GM19452 (cell line): ENCODE measurements at regions not wholly inside any gene's neighbourhood (a gene's known extent, or its start where the extent isn't known, plus 50 kb on each side); places are given as distances from the start of the nearest gene placed in this dataset.

Source experiments
- ATAC-seq: cut with Tn5 transposase; IDR thresholded peaks from one replicate; pipeline ENCODE4 v1.9.1; 2021; ENCODE audit not compliant: unreplicated experiment

GRCh38 chr1:54497338-54497737 is 50.7 kb upstream of the ACOT11 start:
- no peak for ATAC-seq

- no peak for ATAC-seq
Measured at GRCh38 chr1:54495954-54496353, 52.1 kb upstream of the ACOT11 start.

GRCh38 chr1:54493608-54494007 is 54.4 kb upstream of the ACOT11 start:
- ATAC-seq: no peak

- no peak for ATAC-seq
Measured at GRCh38 chr1:54490361-54491248, 57.4 kb upstream of the ACOT11 start.

GRCh38 chr1:54489627-54490250 is 58.3 kb upstream of the ACOT11 start:
- no peak for ATAC-seq

GRCh38 chr1:54488779-54489626 is 59.0 kb upstream of the ACOT11 start:
- peak; percentile 70 for ATAC-seq

GRCh38 chr1:54488065-54488750 is 59.8 kb upstream of the ACOT11 start:
- peak; percentile 65 for ATAC-seq

- peak; percentile 6 for ATAC-seq
Measured at GRCh38 chr1:54487571-54488050, 60.4 kb upstream of the ACOT11 start.

- no peak for ATAC-seq
Measured at GRCh38 chr1:54486907-54487306, 61.1 kb upstream of the ACOT11 start.

- ATAC-seq: no peak
Measured at GRCh38 chr1:54485416-54485815, 62.6 kb upstream of the ACOT11 start.

GRCh38 chr1:54483875-54484437 is 64.1 kb upstream of the ACOT11 start:
- ATAC-seq: no peak

GRCh38 chr1:54481201-54481884 is 66.7 kb upstream of the ACOT11 start:
- no peak for ATAC-seq

- ATAC-seq: no peak
Measured at GRCh38 chr1:54480525-54480848, 67.5 kb upstream of the ACOT11 start.

GRCh38 chr1:54479841-54480524 is 68.0 kb upstream of the ACOT11 start:
- ATAC-seq: no peak

GRCh38 chr1:54479251-54479650 is 68.8 kb upstream of the ACOT11 start:
- no peak for ATAC-seq

- ATAC-seq: no peak
Measured at GRCh38 chr1:54477153-54477561, 70.9 kb upstream of the ACOT11 start.

GRCh38 chr1:54476530-54477109 is 70.4 kb upstream of the SSBP3 start:
- ATAC-seq: no peak

- ATAC-seq: no peak
Measured at GRCh38 chr1:54475946-54476516, 69.8 kb upstream of the SSBP3 start.
